NCI-H460 (cell line): ENCODE measurements at regions not wholly inside any gene's neighbourhood (a gene's known extent, or its start where the extent isn't known, plus 50 kb on each side); places are given as distances from the start of the nearest gene placed in this dataset.
"Not testable (repeated sequence)": the region's sequence is repeated elsewhere in the genome, so short reads cannot be mapped to it uniquely, and the experiment has no call there.

ENCODE experiments used
- DNase-seq: peaks from one replicate; pipeline ENCODE4 v3.0.0-alpha.2; 2016; ENCODE audit warnings: low read depth; ENCODE audit errors: extremely low read depth

DNA sequence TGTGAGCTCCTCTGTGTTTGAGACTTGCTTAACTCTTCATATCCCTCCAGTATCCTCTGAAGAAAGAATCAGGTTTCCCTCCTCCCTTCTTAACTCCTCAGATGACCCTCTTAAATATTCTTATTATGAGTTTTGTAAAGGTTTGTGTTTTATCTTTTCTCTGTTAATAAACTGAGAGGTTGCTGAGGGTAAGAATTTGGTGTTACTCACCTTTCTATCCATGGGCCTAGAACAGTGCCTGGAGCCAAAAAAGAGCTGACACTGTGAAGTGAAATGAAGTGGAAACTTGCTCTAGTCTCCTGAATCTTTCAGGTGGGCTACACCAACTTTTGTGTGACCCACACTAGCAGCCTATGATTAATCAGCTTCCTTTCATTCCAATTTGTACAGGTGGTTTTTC, 208.4 kb downstream of the CSNK1G3 start:
- no peak for DNase-seq

DNA sequence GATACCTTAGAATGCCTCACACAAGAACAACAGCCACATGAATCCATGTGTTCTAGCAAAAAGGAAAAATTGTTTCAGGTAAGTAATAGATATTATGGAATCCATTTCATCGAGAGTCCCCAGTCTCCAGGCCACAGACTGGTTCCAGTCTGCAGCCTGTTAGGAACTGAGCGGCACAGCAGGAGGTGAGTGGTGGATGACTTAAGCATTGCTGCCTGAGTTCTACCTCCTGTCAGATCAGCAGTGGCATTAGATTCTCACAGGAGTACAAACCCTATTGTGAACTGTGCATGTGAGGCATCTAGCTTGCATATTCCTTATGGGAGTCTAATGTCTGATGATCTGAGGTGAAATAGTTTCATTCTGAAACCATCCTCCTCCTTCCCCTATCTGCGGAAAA, 207.0 kb downstream of the CSNK1G3 start:
- no peak for DNase-seq

DNA sequence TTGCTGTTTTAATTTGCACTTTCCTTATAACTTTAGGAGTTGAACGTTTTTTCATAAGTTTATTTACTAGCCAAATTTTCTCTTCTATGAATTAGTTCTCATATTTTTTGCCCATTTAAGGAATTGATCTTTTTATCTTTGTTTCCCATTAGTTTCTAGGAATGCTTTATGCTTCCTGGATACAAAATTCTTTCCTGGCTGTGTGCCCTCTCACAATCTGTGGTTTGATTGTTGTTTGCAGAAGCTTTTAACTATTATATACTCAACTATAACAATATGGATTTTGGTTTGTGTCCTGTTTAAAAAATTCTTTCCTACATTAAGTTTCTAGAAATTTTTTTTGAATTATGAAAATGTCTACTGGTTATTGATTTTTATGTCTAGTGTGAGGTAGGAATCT, 206.3 kb downstream of the CSNK1G3 start:
- DNase-seq, result no peak

DNA sequence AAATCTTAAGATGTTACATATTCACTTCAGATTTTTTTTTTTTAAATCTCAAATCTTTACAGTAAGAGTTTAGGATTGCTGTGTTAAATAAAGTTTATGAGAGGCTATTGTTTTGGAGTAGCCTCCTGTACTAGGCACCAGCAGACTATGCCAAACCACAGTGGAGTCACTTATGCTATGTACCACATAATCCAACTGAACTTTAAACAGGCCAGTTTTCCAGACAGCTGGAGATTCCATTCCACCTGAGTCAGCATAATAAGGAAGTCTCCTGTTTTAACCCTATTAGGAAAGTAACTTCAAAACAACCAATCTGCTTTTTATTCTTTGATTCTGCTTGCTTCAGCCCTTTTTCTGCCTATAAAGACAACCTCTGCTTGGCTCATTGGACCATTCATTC, 205.2 kb downstream of the CSNK1G3 start:
- no peak for DNase-seq

DNA sequence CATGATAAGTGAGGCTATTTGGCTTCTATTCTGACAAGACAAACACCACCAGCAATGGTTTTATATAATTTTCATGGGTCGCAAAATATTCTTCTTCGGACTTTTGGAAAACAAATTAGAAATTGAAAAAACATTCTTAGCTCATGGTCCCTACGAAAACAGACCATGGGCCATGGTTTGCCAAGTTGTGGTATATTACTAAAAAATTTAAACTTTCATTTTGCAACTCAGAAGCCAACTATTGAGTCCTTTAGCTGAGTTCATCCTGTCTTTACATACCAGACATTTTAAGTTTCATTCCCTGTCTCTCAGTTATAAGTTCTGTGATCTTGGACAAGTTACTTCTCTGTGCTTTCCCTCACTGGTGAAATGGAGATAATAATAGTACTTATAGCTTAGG, 198.1 kb downstream of the CSNK1G3 start:
- no peak for DNase-seq

DNA sequence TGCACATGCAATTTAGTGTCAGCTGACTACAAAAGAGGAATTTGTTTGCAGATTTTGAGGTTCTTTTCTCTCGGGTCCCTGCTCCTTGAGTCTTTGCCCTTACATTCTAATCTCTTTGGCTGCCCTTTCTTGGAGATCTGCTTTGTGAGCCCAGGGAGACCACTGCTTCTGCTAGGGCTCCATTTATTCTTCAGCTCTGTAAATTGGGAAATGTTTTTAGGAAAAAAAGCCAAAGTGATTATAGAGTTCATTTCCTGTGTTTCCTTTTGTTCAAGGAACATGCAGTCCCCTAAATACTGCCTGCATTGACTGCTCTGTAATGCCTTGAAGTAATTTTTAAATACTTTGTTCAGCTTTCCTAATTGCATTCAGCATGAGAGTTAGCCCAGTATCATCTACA, 197.4 kb downstream of the CSNK1G3 start:
- no peak for DNase-seq

DNA sequence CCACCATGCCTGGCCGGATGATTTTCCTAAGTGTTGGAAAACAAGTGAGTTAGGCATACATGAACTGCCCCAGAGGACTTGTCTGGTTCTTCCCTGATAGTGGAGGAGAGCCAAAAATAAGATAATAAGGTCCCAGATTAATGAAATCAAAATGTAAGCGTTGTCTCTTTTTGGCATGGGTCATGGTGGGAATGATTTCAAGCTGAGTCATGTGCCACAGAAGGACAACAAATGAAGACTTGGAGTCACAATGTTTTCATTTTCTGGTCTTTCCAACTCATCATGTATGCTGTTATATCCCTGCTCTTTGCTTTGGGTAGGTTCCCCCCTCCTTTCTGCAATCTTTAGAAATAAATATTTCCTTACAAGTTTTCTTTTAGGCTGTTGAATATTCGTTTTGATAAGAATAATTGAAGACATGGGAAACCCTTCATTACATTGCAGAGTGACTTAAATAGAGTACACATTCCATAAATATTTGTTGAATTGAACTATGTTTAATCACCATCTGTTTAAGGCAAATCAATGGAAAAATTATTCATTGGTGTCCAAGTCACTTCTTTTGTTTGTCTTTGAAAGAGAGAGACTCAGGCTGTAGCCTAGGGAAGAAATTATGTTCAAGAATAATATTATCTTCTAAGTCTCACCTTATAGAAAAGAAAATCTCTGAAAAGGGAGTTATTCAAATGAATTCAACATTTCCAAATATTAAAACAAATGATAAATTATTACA, 196.3 kb downstream of the CSNK1G3 start:
- DNase-seq, result peak; percentile 18

DNA sequence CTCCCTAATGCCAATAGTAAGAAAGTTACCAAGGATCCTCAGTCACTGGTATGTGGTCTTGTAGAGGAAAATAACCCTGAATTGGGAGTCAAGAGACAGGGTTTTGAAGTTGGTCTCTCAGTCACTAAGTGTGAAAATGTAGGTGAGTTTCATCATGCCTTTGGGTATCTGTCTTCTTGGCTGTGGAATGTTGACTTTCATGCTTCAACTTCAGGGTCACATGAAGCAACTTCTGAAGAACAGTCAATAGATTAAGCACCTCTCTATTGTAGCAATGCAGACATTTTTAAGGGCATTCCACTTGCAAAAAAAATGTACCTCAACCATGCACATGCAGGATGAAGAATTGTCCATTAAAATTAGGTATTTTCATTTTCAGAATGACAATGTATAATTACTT, 194.6 kb downstream of the CSNK1G3 start:
- DNase-seq, result no peak

DNA sequence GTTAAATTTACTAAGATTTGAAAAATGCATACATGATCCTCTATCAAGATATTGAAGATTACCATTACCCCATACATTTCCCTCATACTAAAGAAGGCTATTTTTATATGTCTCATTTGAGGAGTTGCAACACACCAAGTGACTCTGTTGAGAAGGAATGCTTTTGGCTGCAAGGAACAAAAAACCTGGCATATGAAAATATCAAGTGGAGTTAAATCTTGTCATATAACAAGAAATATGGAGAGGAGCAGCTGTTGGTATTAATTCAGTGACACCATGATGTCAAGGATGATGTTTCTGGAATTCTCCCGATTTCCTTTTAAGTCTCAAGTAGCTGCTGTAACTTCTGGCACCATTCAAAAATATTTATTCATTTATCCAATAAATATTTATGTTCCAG, 193.8 kb downstream of the CSNK1G3 start:
- no peak for DNase-seq

DNA sequence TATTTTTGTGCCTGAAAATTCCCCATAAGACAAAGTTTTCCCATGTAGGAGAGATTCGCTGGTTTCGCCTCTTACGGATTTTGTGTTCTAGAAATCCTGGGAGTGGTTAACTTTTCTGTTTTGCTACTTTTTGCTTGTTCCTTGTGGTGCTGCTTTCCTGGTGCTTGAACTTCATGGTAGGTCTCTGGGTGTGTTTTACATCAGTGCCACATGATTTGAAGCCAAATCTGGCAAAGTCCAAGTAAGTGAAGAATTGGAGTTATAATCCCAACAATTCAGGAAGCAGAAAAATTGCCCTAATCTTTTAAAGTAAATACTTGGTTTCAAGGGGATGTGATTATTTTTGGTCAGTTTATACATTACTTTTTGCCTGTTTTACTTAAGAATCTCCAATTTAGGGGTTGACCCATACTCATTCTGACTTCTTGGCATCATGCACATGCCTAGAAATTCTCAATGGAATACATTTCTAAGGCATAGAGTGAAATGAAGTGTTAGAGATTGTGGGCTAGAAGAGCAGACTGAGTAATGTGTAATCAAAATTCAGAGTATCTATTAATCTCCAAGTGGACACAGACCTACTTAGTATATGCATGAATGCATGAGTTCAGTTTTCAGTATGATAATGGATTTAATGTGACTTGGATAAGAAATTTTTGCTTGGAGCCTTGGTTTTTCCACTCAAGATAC, 189.7 kb downstream of the CSNK1G3 start:
- DNase-seq, result no peak

DNA sequence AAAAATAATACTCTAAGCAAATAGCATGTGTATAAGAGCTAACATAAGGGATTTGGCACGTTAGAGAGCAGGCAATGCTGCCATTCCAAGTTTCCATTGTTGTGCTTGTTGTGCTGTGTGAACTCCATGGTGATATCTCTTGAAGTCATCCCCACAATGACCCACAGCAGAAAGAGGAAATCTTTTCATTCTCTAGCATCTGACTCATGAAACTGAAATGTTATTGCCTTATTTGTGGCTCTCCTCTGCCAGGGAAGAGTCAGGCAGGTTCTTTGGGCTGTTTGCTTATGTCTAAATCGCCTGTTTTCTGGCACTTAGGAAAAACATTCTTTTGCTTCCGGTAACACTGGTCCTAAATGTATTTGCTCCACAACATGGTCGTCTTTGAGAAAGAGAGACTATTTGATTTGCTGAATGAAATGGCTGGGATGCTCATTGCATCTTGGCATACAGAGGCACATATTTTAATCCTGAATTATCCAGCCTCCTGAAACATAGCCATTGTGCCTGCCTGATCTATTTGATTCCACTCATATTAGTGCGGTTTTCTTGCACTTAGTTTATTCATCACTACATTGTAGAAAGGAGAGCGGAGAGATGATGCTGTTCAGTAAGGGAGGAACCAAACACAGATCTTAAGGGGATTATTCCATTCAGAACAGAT, 188.8 kb downstream of the CSNK1G3 start:
- no peak for DNase-seq

DNA sequence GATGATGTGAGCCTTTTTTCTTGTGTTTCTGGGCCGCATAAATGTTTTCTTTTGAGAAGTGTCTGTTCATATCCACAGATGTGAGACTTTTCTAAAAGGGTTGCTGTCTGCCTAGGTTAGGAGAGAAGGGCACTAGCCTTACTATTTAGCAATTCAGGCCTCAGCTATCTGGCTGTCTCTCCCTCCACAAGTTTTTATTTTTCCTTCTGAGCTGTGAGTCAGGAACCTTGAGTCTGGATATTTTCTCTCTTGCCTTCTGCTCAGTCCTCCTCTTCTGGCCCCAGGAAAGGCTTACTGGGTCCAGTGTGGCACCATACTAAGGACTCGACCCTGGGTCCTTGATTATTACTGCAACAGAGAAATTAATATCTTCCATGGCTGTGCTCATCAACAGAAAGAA, 187.6 kb downstream of the CSNK1G3 start:
- DNase-seq, result no peak

DNA sequence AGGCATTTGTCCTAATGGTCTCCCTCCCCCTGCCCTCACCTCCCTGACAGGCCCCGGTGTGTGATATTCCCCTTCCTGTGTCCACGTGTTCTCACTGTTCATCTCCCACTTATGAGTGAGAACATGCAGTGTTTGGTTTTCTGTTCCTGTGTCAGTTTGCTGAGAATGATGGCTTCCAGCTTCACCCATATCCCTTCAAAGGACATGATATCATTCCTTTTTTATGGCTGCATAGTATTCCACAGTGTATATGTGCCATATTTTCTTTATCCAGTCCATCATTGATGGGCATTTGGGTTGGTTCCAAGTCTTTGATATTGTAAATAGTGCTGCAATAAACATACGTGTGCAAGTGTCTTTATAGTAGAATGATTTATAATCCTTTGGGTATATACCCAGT, 187.0 kb downstream of the CSNK1G3 start:
- not testable (repeated sequence) for DNase-seq

DNA sequence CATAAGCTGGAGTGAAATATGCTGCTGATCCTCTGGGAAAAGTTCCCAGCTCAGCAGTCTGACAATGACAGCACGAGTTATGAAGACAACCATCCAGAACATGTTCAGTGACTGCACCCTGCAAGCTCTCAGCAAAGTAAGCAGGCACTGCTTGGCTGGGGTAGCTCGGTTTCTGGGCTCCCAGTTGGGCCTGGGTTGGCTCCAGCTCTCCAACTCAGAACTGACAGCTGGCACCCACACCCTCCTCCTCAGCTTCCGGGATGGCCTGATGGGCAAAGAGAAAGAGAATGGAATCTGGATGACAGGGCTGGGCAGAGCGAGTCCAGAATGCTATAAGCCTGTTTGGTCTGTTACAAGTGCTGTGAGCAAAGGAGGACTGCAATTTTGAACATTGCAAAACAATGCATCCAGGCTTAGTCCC, 185.0 kb downstream of the CSNK1G3 start:
- no peak for DNase-seq

DNA sequence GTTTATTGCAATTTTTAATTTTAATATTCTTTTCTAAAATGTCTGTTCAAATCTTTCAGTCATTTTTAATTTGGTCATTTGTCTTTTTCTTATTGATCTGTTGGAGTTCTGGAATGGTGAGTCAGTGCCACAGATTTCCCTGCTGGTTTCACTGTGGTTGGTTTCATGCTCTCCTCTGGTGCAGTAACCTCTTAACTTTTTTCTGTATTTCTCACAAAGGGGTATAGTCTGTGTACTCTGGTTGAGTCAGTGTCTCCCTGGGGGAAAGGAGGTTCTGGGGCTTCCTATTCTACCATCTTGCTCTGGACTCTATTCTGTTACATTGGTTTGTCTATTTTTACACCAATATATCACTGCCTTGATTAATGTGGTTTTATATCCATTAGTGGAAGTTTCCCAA, 178.8 kb downstream of the CSNK1G3 start:
- no peak for DNase-seq

DNA sequence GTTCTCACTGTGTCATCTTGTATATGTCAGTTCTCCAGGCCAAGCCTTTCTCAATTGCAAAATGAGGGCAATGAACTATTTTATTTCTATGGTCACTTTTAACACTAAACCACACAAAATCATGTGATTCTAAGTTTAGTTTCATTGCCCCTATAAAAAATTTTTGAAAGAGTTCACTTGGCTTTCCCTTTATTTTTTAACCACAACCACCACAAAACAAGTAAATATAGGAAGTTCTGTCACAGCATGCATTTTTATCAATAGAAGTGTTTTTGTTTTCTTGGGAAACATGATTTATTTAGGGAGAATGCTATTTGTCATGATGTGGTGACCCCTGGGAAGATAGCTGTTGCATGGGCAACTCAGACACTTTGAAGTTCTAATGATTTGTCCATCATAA, 169.1 kb downstream of the CSNK1G3 start:
- no peak for DNase-seq

DNA sequence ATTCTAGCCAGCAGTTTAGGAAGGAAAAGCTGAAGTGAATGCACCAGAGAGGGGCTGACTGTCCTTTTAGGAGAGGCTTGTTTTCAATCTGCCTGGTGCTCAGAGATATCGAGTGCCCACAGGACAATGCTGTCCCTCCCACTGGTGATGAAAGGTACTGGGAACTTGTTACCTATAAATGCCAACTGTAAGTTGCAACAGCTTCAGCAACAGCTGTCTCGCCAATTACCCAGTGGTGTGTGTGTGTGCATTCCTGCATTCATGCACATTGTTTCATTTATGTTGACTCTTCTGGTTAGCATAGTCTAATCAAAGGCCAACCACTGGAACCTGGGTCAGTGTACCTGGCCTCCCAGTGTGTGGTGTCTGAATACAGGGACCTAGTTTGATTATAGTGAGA, 161.1 kb downstream of the CSNK1G3 start:
- DNase-seq, result no peak

DNA sequence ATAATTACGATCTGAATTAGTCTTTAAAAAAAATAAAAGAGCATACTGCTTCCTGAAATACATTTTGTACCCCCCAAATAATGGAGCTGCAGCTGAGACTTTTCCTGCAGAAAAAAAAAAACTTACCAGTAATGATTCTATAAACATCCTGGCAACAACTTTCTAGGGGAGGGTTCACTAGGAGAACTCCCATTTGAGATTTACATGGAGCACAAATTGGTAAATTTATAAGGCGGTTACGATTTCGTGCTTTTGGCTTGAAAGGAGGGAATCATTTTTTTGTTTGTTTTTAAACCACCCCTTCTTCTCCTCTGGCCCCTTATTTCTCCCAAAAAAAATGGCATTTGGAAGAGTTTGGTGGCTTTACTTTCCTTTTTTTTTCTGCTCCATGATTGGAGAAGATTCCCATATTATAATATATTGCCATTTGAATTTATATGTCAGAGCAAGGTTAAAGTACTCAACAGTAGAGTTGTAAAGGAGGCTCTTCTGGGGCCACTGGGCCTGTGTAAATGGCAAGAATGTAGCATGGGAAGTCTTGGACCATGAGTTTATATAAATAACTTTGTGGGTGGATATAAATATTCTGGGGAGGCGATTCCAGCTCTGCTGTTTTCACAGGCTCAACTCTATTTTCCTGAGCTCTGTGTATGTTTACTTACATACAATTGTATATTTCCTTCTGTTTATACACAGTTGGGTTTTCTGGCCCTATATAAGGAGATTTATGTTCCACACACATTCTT, 159.9 kb downstream of the CSNK1G3 start:
- no peak for DNase-seq

DNA sequence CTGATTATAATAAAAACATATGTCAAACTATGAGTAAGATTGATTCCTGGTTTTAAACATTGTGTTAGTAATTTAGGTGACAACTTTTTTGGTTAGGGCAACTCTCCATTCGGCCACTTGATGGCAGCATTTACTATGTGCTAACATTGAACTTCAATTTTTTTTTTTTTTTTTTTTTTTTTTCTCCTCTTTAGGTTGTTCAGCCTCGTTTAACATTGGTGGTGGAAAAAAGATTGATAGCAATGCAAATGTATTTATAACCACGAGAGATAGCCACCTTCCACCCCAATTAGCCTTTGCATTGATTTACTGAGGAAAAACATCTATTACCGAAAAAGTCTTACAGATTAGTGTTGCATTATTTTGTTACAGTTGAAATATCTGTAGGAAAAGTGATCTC, 159.1 kb downstream of the CSNK1G3 start:
- DNase-seq, result peak; percentile 48
